PC-9 (cell line): ENCODE measurements at regions not wholly inside any gene's neighbourhood (a gene's known extent, or its start where the extent isn't known, plus 50 kb on each side); places are given as distances from the start of the nearest gene placed in this dataset.

Experiments used
- CTCF ChIP-seq: fragments of 200-600 bp; sonication (generic); conservative IDR thresholded peaks from 2 replicates; pipeline ENCODE4 v1.6.1; 2017; ENCODE audit warnings: mixed run types, antibody characterized with exemption, mild to moderate bottlenecking, moderate library complexity
- EZH2 ChIP-seq: fragments of 200-600 bp; sonication (generic); IDR thresholded peaks from 2 replicates; pipeline ENCODE4 v1.8.0; 2017; ENCODE audit warnings: antibody characterized with exemption, low read depth

GRCh38 chr4:181676546-181676945 lies 566.7 kb upstream of the TENM3 start:
- TF ChIP-seq CTCF, result no peak
- TF ChIP-seq EZH2, result no peak
